Naive B cell (primary cell): ENCODE measurements at regions not wholly inside any gene's neighbourhood (a gene's known extent, or its start where the extent isn't known, plus 50 kb on each side); places are given as distances from the start of the nearest gene placed in this dataset.
A peak's percentile ranks its signal among the peaks of the same experiment; 100 is the strongest.

ENCODE experiments used
- ATAC-seq, 2 donors: fragments of 150-1000 bp; cut with Tn5 transposase; 2 replicates each; pipeline ENCODE4 v1.10.0; 2021; ENCODE audit warnings: low read depth in 2 of 2, mild to moderate bottlenecking in 2 of 2, moderate library complexity in 2 of 2
- DNase-seq: peaks from one replicate; pipeline ENCODE4 v3.0.0; 2022
- H3K27ac Mint-ChIP-seq, 6 donors: one replicate each; pipeline ENCODE4 v1.8.0; 2020 to 2022; ENCODE audit warnings: mild to moderate bottlenecking in 6 of 6, mixed read lengths in 6 of 6, moderate library complexity in 5 of 6, inconsistent platforms in 2 of 6
- H3K27me3 Mint-ChIP-seq, 3 donors: one replicate each; pipeline ENCODE4 v1.8.0; 2021 to 2022; ENCODE audit warnings: mixed read lengths in 3 of 3, mild to moderate bottlenecking in 1 of 3
- H3K36me3 Mint-ChIP-seq, 2 donors: one replicate each; pipeline ENCODE4 v1.8.0; 2020 to 2022; ENCODE audit warnings: mixed read lengths in 2 of 2, inconsistent platforms in 1 of 2, mild to moderate bottlenecking in 1 of 2
- H3K4me1 Mint-ChIP-seq, 3 donors: one replicate each; pipeline ENCODE4 v1.8.0; 2020 to 2022; ENCODE audit warnings: mixed read lengths in 3 of 3, inconsistent platforms in 1 of 3, mild to moderate bottlenecking in 1 of 3, moderate library complexity in 1 of 3
- H3K4me3 Mint-ChIP-seq, 8 donors: one replicate each; pipeline ENCODE4 v1.8.0; 2020 to 2022; ENCODE audit warnings: mild to moderate bottlenecking in 8 of 8, mixed read lengths in 8 of 8, moderate library complexity in 8 of 8, inconsistent platforms in 2 of 8
- H3K9me3 Mint-ChIP-seq, 7 donors: one replicate each; pipeline ENCODE4 v1.8.0; 2020 to 2022; ENCODE audit warnings: mixed read lengths in 7 of 7, mild to moderate bottlenecking in 5 of 7, inconsistent platforms in 2 of 7, moderate library complexity in 1 of 7

GRCh38 chrX:20668550-20668949 is 401.8 kb upstream of the RPS6KA3 start:
- no peak for DNase-seq

GRCh38 chrX:20666331-20666730 is 399.6 kb upstream of the RPS6KA3 start:
- H3K27ac Mint-ChIP-seq = no peak overlapping the region
- H3K4me3 Mint-ChIP-seq = no peak overlapping the region
- DNase-seq = no peak
- no peaks in the 10 kb centered on the region for H3K36me3 Mint-ChIP-seq
- no peak for ATAC-seq
- H3K4me1 Mint-ChIP-seq = no peaks in the 10 kb centered on the region
- peaks cover 0 to 6% (median 0%) of the 10 kb centered on the region in 7 donors for H3K9me3 Mint-ChIP-seq
- H3K27me3 Mint-ChIP-seq = no peaks in the 10 kb centered on the region

More at GRCh38 chrX:20668550-20668949, 401.8 kb upstream of the RPS6KA3 start:
- peaks cover 0 to 1% (median 0%) of the 10 kb centered on the region in 3 donors for H3K27me3 Mint-ChIP-seq
- no peak overlapping the region for H3K4me3 Mint-ChIP-seq
- H3K36me3 Mint-ChIP-seq = no peaks in the 10 kb centered on the region
- H3K4me1 Mint-ChIP-seq = no peaks in the 10 kb centered on the region
- H3K27ac Mint-ChIP-seq = no peak overlapping the region
- peaks cover 0 to 7% (median 6%) of the 10 kb centered on the region in 7 donors for H3K9me3 Mint-ChIP-seq
- no peak for ATAC-seq

DNA sequence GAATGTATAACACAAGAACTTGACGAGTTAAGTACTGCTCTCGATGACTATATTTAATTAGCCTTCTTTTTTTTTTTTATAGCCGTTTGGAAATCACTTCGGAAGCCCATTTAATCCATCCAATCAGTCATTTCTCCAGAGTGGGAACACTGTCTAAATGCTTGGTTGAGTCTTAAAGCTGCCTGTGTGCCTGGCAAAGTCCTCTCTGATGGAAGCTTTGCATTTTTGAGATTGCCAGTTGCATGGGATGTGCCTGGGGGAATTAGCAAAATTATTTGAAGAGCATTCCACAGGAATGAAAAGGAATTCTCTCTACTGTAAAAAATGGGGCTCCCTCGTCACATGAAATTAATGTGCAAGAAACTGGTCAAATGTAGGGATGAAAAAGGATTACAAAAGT is 398.8 kb upstream of the RPS6KA3 start:
- Mint-ChIP-seq H3K4me3 (no peak overlapping the region), H3K27me3 (no peaks in the 10 kb centered on the region), H3K36me3 (no peaks in the 10 kb centered on the region), H3K4me1 (no peaks in the 10 kb centered on the region), H3K9me3 (peaks cover 0 to 6% (median 0%) of the 10 kb centered on the region in 7 donors), H3K27ac (no peak overlapping the region)
- ATAC-seq (no peak), DNase-seq (no peak)

GRCh38 chrX:20664774-20665173 is 398.1 kb upstream of the RPS6KA3 start:
- no peak for ATAC-seq
- Mint-ChIP-seq H3K36me3 (no peaks in the 10 kb centered on the region), H3K4me3 (no peak overlapping the region), H3K27me3 (no peaks in the 10 kb centered on the region), H3K4me1 (no peaks in the 10 kb centered on the region), H3K27ac (no peak overlapping the region), H3K9me3 (peaks cover 0 to 6% (median 0%) of the 10 kb centered on the region in 7 donors)
- DNase-seq = no peak

GRCh38 chrX:20664131-20664530 is 397.4 kb upstream of the RPS6KA3 start:
- Mint-ChIP-seq H3K9me3 (peaks cover 0 to 6% (median 0%) of the 10 kb centered on the region in 7 donors), H3K27me3 (no peaks in the 10 kb centered on the region), H3K27ac (no peak overlapping the region), H3K36me3 (no peaks in the 10 kb centered on the region), H3K4me1 (no peaks in the 10 kb centered on the region), H3K4me3 (no peak overlapping the region)
- DNase-seq (no peak), ATAC-seq (no peak)

DNA sequence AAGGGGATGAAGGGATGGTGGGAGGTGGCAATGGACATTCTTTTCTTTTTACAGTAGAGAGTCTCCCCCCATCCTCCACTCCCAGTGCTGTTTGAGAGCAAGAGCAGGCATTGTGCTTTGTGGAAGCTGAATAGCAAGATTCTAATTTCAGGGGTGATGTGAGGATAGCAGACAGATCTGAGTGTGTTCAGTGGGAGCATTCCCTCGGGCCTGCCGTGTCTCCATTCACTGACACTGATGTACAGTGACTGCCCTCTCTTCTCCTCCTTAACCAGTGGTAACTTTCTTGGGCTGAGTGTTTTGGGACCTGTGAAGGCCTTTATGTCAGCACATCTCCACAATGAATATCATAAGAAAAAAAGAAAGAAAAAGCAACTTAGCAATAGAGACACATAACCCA is 396.6 kb upstream of the RPS6KA3 start:
- ATAC-seq = no peak
- peaks cover 0 to 6% (median 0%) of the 10 kb centered on the region in 7 donors for H3K9me3 Mint-ChIP-seq
- H3K4me3 Mint-ChIP-seq = no peak overlapping the region

GRCh38 chrX:20656721-20657120 is 390.0 kb upstream of the RPS6KA3 start:
- ATAC-seq (no peak), DNase-seq (no peak)
- Mint-ChIP-seq H3K27ac (no peak overlapping the region), H3K4me1 (no peaks in the 10 kb centered on the region), H3K27me3 (no peaks in the 10 kb centered on the region), H3K36me3 (no peaks in the 10 kb centered on the region), H3K9me3 (peaks cover 0 to 9% (median 0%) of the 10 kb centered on the region in 7 donors), H3K4me3 (no peak overlapping the region)

More for the DNA sequence above, 396.6 kb upstream of the RPS6KA3 start:
- DNase-seq = no peak
- no peaks in the 10 kb centered on the region for H3K4me1 Mint-ChIP-seq
- no peaks in the 10 kb centered on the region for H3K27me3 Mint-ChIP-seq
- H3K36me3 Mint-ChIP-seq = no peaks in the 10 kb centered on the region
- no peak overlapping the region for H3K27ac Mint-ChIP-seq

DNA sequence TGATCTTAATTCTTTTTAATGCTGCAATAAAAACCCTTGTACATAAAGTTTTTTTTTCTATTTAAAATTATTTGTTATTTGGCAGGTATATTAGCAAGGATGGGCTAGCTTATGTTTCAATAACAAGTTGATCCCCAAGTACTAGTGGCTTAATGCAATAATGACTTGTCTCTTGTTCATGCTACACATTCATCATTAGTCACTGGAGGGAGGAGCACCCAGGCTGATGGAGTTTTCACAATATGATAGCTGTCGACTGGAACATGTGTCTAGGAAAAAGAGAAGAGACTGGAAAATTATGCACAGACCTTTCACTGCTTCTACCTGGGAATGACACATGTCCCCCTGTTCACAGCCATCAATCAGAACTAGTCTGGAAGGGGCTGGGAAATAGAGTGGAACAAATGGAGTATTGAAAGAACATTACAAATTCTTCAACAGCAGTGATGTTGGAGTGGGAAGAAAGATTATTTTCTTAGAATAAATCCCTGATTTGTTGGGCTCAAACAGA is 387.9 kb upstream of the RPS6KA3 start:
- Mint-ChIP-seq H3K9me3 (peaks cover 0 to 9% (median 0%) of the 10 kb centered on the region in 7 donors), H3K4me3 (no peak overlapping the region), H3K4me1 (no peaks in the 10 kb centered on the region), H3K27ac (no peak overlapping the region), H3K36me3 (no peaks in the 10 kb centered on the region), H3K27me3 (no peaks in the 10 kb centered on the region)
- DNase-seq (no peak), ATAC-seq (no peak)

DNA sequence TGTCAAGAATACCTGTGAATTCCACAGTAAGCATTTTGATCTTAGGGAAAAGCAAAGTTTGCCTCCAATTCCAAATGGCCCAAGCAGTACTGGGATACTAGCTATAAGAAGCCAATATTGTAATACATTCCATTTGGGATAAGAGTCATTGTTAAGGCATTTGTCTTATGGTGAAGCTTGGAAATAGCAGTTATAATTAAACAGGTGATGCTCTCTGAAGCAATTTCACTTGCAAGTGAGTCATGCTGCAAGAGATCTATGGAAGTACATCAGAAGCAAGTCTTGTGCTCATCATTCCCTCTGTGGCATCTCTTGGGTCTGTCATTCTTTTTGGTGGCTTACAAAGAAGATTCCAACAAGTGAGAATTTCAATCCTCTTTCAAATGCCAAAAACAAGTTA is 386.4 kb upstream of the RPS6KA3 start:
- no peak overlapping the region for H3K27ac Mint-ChIP-seq
- H3K36me3 Mint-ChIP-seq = no peaks in the 10 kb centered on the region
- no peaks in the 10 kb centered on the region for H3K4me1 Mint-ChIP-seq
- H3K9me3 Mint-ChIP-seq = peaks cover 0 to 9% (median 0%) of the 10 kb centered on the region in 7 donors
- no peak overlapping the region for H3K4me3 Mint-ChIP-seq
- H3K27me3 Mint-ChIP-seq = no peaks in the 10 kb centered on the region
- ATAC-seq = no peak
- no peak for DNase-seq

GRCh38 chrX:20641954-20642353 is 375.2 kb upstream of the RPS6KA3 start:
- no peak overlapping the region for H3K4me3 Mint-ChIP-seq
- DNase-seq (no peak), ATAC-seq (no peak)
- H3K4me1 Mint-ChIP-seq = no peaks in the 10 kb centered on the region
- H3K27ac Mint-ChIP-seq = no peak overlapping the region
- H3K9me3 Mint-ChIP-seq = peaks cover 3 to 13% (median 6%) of the 10 kb centered on the region in 7 donors
- no peaks in the 10 kb centered on the region for H3K36me3 Mint-ChIP-seq
- peaks cover 0 to 8% (median 6%) of the 10 kb centered on the region in 3 donors for H3K27me3 Mint-ChIP-seq

GRCh38 chrX:20639115-20639514 is 372.4 kb upstream of the RPS6KA3 start:
- no peak overlapping the region for H3K27ac Mint-ChIP-seq
- peaks cover 0 to 8% (median 6%) of the 10 kb centered on the region in 3 donors for H3K27me3 Mint-ChIP-seq

GRCh38 chrX:20637351-20637750 is 370.6 kb upstream of the RPS6KA3 start:
- Mint-ChIP-seq H3K27me3 (peaks cover 0 to 8% (median 6%) of the 10 kb centered on the region in 3 donors), H3K27ac (peak overlapping the region in 1 of 6 donors; percentile 29), H3K4me1 (no peaks in the 10 kb centered on the region), H3K4me3 (no peak overlapping the region), H3K36me3 (no peaks in the 10 kb centered on the region), H3K9me3 (peaks cover 0 to 9% (median 0%) of the 10 kb centered on the region in 7 donors)
- DNase-seq (no peak), ATAC-seq (no peak)

More at GRCh38 chrX:20639115-20639514, 372.4 kb upstream of the RPS6KA3 start:
- DNase-seq (no peak), ATAC-seq (no peak)
- Mint-ChIP-seq H3K4me1 (no peaks in the 10 kb centered on the region), H3K36me3 (no peaks in the 10 kb centered on the region), H3K4me3 (no peak overlapping the region), H3K9me3 (peaks cover 0 to 9% (median 0%) of the 10 kb centered on the region in 7 donors)

GRCh38 chrX:20633451-20633850 is 366.7 kb upstream of the RPS6KA3 start:
- Mint-ChIP-seq H3K27me3 (peaks cover 0 to 2% (median 0%) of the 10 kb centered on the region in 3 donors), H3K9me3 (peaks cover 0 to 6% (median 0%) of the 10 kb centered on the region in 7 donors), H3K27ac (no peak overlapping the region), H3K4me1 (no peaks in the 10 kb centered on the region), H3K4me3 (no peak overlapping the region), H3K36me3 (no peaks in the 10 kb centered on the region)
- DNase-seq (no peak), ATAC-seq (no peak)

- DNase-seq = no peak
Measured at GRCh38 chrX:20623448-20623847, 356.7 kb upstream of the RPS6KA3 start.

More at GRCh38 chrX:20623448-20623847, 356.7 kb upstream of the RPS6KA3 start:
- peaks cover 0 to 4% (median 0%) of the 10 kb centered on the region in 7 donors for H3K9me3 Mint-ChIP-seq
- ATAC-seq = no peak
- no peaks in the 10 kb centered on the region for H3K36me3 Mint-ChIP-seq
- H3K4me1 Mint-ChIP-seq = no peaks in the 10 kb centered on the region
- no peak overlapping the region for H3K27ac Mint-ChIP-seq
- peaks cover 0 to 18% (median 0%) of the 10 kb centered on the region in 3 donors for H3K27me3 Mint-ChIP-seq
- H3K4me3 Mint-ChIP-seq = no peak overlapping the region
